Endothelial cell of umbilical vein (primary cell): ENCODE measurements at regions not wholly inside any gene's neighbourhood (a gene's known extent, or its start where the extent isn't known, plus 50 kb on each side); places are given as distances from the start of the nearest gene placed in this dataset.

ENCODE experiments used
- EZH2 ChIP-seq: IDR thresholded peaks from 2 replicates; pipeline ENCODE4 v1.6.1; 2012; ENCODE audit warnings: borderline replicate concordance, low read depth, mild to moderate bottlenecking, moderate library complexity, low read length, inconsistent platforms; ENCODE audit not compliant: severe bottlenecking
- JUN ChIP-seq: IDR thresholded peaks from 2 replicates; pipeline ENCODE4 v1.6.1; 2011; ENCODE audit warnings: borderline replicate concordance, low read depth; ENCODE audit not compliant: insufficient read length, insufficient read depth
- TF ChIP-seq, protein P1 (sequence below), 2 donors: IDR thresholded peaks; 1 replicate in 1 of 2; 2 replicates in 1 of 2; pipeline ENCODE4 v1.5.1; 2011; ENCODE audit warnings: low read length in 2 of 2, mild to moderate bottlenecking in 2 of 2, moderate library complexity in 2 of 2, control low read depth in 1 of 2, inconsistent platforms in 1 of 2, low read depth in 1 of 2; ENCODE audit not compliant: insufficient read depth in 1 of 2; ENCODE audit errors: extremely low read depth in 1 of 2

DNA sequence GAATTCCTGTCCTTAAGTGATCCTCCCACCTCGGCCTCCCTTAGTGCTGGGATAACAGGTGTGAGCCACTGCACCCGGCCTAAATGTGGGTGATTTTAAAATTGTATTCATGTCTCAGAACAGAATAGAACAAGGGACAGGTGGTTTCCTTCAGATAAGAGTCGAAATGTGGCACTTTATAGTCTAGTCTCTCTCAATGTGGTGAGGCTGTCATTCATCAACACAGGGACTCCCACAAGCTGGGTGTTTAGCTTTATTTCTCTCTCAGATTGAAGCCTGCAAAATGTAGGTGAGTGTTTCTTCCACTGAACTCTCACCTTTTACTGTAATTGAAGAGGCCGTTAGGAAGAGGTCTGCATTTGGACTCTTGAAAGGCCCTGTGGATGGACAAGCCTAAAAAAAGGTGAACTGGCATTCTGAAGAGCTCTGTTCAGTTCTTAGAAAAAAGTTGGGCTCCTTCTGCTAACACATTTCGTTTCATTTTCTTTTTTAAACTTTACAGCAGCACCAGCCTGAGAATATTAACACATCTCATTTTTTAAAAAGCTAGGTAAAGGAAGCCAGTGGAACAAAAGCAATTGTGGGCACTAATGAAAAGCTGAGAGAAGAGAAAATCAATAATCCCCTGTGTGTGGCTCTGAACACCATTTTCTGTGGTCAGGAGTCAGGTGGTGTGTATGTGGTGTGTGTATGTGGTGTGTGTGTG, 126.2 kb upstream of the SLC28A3 start:
- TF ChIP-seq, protein P1, sequence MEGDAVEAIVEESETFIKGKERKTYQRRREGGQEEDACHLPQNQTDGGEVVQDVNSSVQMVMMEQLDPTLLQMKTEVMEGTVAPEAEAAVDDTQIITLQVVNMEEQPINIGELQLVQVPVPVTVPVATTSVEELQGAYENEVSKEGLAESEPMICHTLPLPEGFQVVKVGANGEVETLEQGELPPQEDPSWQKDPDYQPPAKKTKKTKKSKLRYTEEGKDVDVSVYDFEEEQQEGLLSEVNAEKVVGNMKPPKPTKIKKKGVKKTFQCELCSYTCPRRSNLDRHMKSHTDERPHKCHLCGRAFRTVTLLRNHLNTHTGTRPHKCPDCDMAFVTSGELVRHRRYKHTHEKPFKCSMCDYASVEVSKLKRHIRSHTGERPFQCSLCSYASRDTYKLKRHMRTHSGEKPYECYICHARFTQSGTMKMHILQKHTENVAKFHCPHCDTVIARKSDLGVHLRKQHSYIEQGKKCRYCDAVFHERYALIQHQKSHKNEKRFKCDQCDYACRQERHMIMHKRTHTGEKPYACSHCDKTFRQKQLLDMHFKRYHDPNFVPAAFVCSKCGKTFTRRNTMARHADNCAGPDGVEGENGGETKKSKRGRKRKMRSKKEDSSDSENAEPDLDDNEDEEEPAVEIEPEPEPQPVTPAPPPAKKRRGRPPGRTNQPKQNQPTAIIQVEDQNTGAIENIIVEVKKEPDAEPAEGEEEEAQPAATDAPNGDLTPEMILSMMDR (IDR thresholded peaks at IDR 0.05; ENCODE audit: extremely low read depth in 1 of 2, insufficient read depth in 1 of 2, low read depth in 1 of 2, low read length in 2 of 2): no peak
- TF ChIP-seq JUN: no peak
- TF ChIP-seq EZH2: no peak
